ENCODE measurements at regions not wholly inside any gene's neighbourhood (a gene's known extent, or its start where the extent isn't known, plus 50 kb on each side); places are given as distances from the start of the nearest gene placed in this dataset.

GRCh38 chr4:138964716-138965426 is 50.7 kb upstream of the NOCT start:
- DNase-seq, result no peak

- no peak for DNase-seq
These were observed 52.2 kb upstream of the NOCT start for GRCh38 chr4:138963412-138963811.

GRCh38 chr4:138961664-138962063 is 53.9 kb upstream of the NOCT start:
- no peak for DNase-seq

- DNase-seq, result no peak
These were observed 54.5 kb upstream of the NOCT start for GRCh38 chr4:138961129-138961528.

GRCh38 chr4:138960175-138960710 is 55.3 kb upstream of the NOCT start:
- DNase-seq, result no peak

- DNase-seq, result no peak
These were observed 56.3 kb upstream of the NOCT start for GRCh38 chr4:138959097-138959815.

- DNase-seq, result no peak
These were observed 57.1 kb upstream of the NOCT start for GRCh38 chr4:138958519-138958918.

- no peak for DNase-seq
These were observed 58.3 kb upstream of the NOCT start for GRCh38 chr4:138957302-138957701.

- DNase-seq, result no peak
These were observed 61.2 kb upstream of the NOCT start for GRCh38 chr4:138954428-138954827.

- DNase-seq, result peak; percentile 98
These were observed 61.6 kb upstream of the NOCT start for GRCh38 chr4:138953961-138954371.

- DNase-seq, result peak; percentile 37
These were observed 63.2 kb upstream of the NOCT start for GRCh38 chr4:138952411-138952810.

GRCh38 chr4:138951764-138952163 is 63.8 kb upstream of the NOCT start:
- no peak for DNase-seq

GRCh38 chr4:138949866-138950265 is 65.7 kb upstream of the NOCT start:
- no peak for DNase-seq

- DNase-seq, result no peak
These were observed 66.7 kb upstream of the NOCT start for GRCh38 chr4:138948918-138949317.

GRCh38 chr4:138946306-138946705 is 69.3 kb upstream of the NOCT start:
- DNase-seq, result no peak

GRCh38 chr4:138945840-138946239 is 69.7 kb upstream of the NOCT start:
- no peak for DNase-seq

- DNase-seq, result no peak
These were observed 70.2 kb upstream of the NOCT start for GRCh38 chr4:138945401-138945800.

GRCh38 chr4:138943893-138944292 is 71.7 kb upstream of the NOCT start:
- no peak for DNase-seq

GRCh38 chr4:138941037-138941436 is 74.5 kb upstream of the NOCT start:
- no peak for DNase-seq

- no peak for DNase-seq
These were observed 75.6 kb upstream of the NOCT start for GRCh38 chr4:138939960-138940359.

- DNase-seq, result peak; percentile 70
These were observed 77.3 kb upstream of the NOCT start for GRCh38 chr4:138938366-138938690.

- DNase-seq, result no peak
These were observed 80.3 kb upstream of the NOCT start for GRCh38 chr4:138935135-138935807.

- DNase-seq, result peak; percentile 46
These were observed 88.5 kb upstream of the NOCT start for GRCh38 chr4:138927072-138927471.

- no peak for DNase-seq
These were observed 90.1 kb upstream of the NOCT start for GRCh38 chr4:138925495-138925894.
